SK-N-MC (cell line): ENCODE measurements at regions not wholly inside any gene's neighbourhood (a gene's known extent, or its start where the extent isn't known, plus 50 kb on each side); places are given as distances from the start of the nearest gene placed in this dataset.

Source experiments
- DNase-seq: peaks from one replicate; pipeline ENCODE4 v3.0.0-alpha.2; 2011; ENCODE audit warnings: low read depth, low spot score
- H3K27ac ChIP-seq: fragments of 200-600 bp; sonication (generic); 2 replicates; pipeline ENCODE4 v1.5.1; 2016; ENCODE audit warnings: mixed run types
- H3K36me3 ChIP-seq: fragments of 200-600 bp; sonication (generic); 2 replicates; pipeline ENCODE4 v1.6.1; 2017; ENCODE audit warnings: antibody characterized with exemption, low read length, mixed read lengths; ENCODE audit not compliant: insufficient read depth
- H3K4me3 ChIP-seq: fragments of 200-600 bp; sonication (generic); 2 replicates; pipeline ENCODE4 v1.5.1; 2016
- H3K9ac ChIP-seq: fragments of 200-600 bp; sonication (generic); 2 replicates; pipeline ENCODE4 v1.8.0; 2017; ENCODE audit warnings: mixed run types, mixed read lengths; ENCODE audit not compliant: insufficient read length
- H3K9me3 ChIP-seq: fragments of 200-600 bp; sonication (generic); 2 replicates; pipeline ENCODE4 v1.6.1; 2017; ENCODE audit warnings: low read depth, mild to moderate bottlenecking, antibody characterized with exemption, low read length, moderate library complexity, mixed read lengths
- EZH2 ChIP-seq: fragments of 200-600 bp; sonication (generic); IDR thresholded peaks from one replicate; pipeline ENCODE4 v1.6.1; 2017; ENCODE audit warnings: antibody characterized with exemption
- FOXP2 ChIP-seq: optimal IDR thresholded peaks from 2 replicates; pipeline ENCODE3; 2011; ENCODE audit warnings: mild to moderate bottlenecking, moderate library complexity; ENCODE audit not compliant: insufficient read depth; ENCODE audit errors: extremely low read length, control extremely low read depth
- POLR2AphosphoS5 ChIP-seq: IDR thresholded peaks from 2 replicates; pipeline ENCODE4 v1.6.1; 2012; ENCODE audit warnings: mild to moderate bottlenecking, low read depth, low read length, borderline replicate concordance

GRCh38 chr18:48472610-48473009 lies 63.4 kb upstream of the ZBTB7C start:
- Histone ChIP-seq H3K4me3 (no peak overlapping the region), H3K27ac (no peak overlapping the region), H3K9ac (no peak overlapping the region), H3K36me3 (no peaks in the 10 kb centered on the region), H3K9me3 (no peaks in the 10 kb centered on the region)
- no peak for TF ChIP-seq FOXP2
- DNase-seq, result no peak

- H3K27ac ChIP-seq, result no peak overlapping the region
- H3K36me3 ChIP-seq, result no peaks in the 10 kb centered on the region
- TF ChIP-seq FOXP2 (no peak), POLR2AphosphoS5 (no peak), EZH2 (no peak)
- no peak overlapping the region for H3K4me3 ChIP-seq
- H3K9ac ChIP-seq, result no peak overlapping the region
- DNase-seq, result no peak
- no peaks in the 10 kb centered on the region for H3K9me3 ChIP-seq
Observed at GRCh38 chr18:48470484-48471180, 61.4 kb upstream of the ZBTB7C start.

- Histone ChIP-seq H3K36me3 (no peaks in the 10 kb centered on the region), H3K27ac (no peak overlapping the region), H3K4me3 (no peak overlapping the region), H3K9me3 (no peaks in the 10 kb centered on the region), H3K9ac (no peak overlapping the region)
- DNase-seq, result no peak
- TF ChIP-seq POLR2AphosphoS5 (no peak), FOXP2 (no peak), EZH2 (no peak)
Observed at GRCh38 chr18:48468151-48468550, 59.0 kb upstream of the ZBTB7C start.

GRCh38 chr18:48467231-48467630 lies 58.0 kb upstream of the ZBTB7C start:
- H3K9me3 ChIP-seq, result no peaks in the 10 kb centered on the region
- H3K9ac ChIP-seq, result no peak overlapping the region
- H3K4me3 ChIP-seq, result no peak overlapping the region
- no peak overlapping the region for H3K27ac ChIP-seq
- no peak for DNase-seq
- no peaks in the 10 kb centered on the region for H3K36me3 ChIP-seq
- TF ChIP-seq EZH2, result no peak
- TF ChIP-seq FOXP2, result no peak
- no peak for TF ChIP-seq POLR2AphosphoS5

- H3K27ac ChIP-seq, result no peak overlapping the region
- DNase-seq, result no peak
- no peak overlapping the region for H3K9ac ChIP-seq
- H3K4me3 ChIP-seq, result no peak overlapping the region
- no peaks in the 10 kb centered on the region for H3K36me3 ChIP-seq
- H3K9me3 ChIP-seq, result no peaks in the 10 kb centered on the region
- TF ChIP-seq FOXP2 (no peak), POLR2AphosphoS5 (no peak), EZH2 (no peak)
Observed at GRCh38 chr18:48462510-48462909, 53.3 kb upstream of the ZBTB7C start.

- Histone ChIP-seq H3K4me3 (no peak overlapping the region), H3K36me3 (no peaks in the 10 kb centered on the region), H3K9me3 (no peaks in the 10 kb centered on the region), H3K9ac (no peak overlapping the region), H3K27ac (no peak overlapping the region)
- DNase-seq, result no peak
- no peak for TF ChIP-seq FOXP2
- TF ChIP-seq POLR2AphosphoS5, result no peak
- TF ChIP-seq EZH2, result no peak
Observed at GRCh38 chr18:48460929-48461583, 51.9 kb upstream of the ZBTB7C start.

- H3K9ac ChIP-seq, result no peak overlapping the region
- no peak overlapping the region for H3K27ac ChIP-seq
- TF ChIP-seq POLR2AphosphoS5, result no peak
- TF ChIP-seq FOXP2, result no peak
- TF ChIP-seq EZH2, result no peak
- no peaks in the 10 kb centered on the region for H3K36me3 ChIP-seq
- H3K4me3 ChIP-seq, result no peak overlapping the region
- no peaks in the 10 kb centered on the region for H3K9me3 ChIP-seq
- no peak for DNase-seq
Observed at GRCh38 chr18:48459465-48459864, 50.3 kb upstream of the ZBTB7C start.

GRCh38 chr18:48459016-48459415 lies 49.8 kb upstream of the ZBTB7C start:
- H3K36me3 ChIP-seq, result no peaks in the 10 kb centered on the region
- H3K9ac ChIP-seq, result no peak overlapping the region
- TF ChIP-seq EZH2 (no peak), POLR2AphosphoS5 (no peak), FOXP2 (no peak)
- no peak overlapping the region for H3K4me3 ChIP-seq
- no peaks in the 10 kb centered on the region for H3K9me3 ChIP-seq
- DNase-seq, result no peak
- H3K27ac ChIP-seq, result no peak overlapping the region
